CD4-positive, alpha-beta T cell (primary cell): ENCODE measurements at regions not wholly inside any gene's neighbourhood (a gene's known extent, or its start where the extent isn't known, plus 50 kb on each side); places are given as distances from the start of the nearest gene placed in this dataset.

Experiments
- ATAC-seq: fragments of 200-7000 bp; cut with Tn5 transposase; one replicate; pipeline ENCODE4 v1.10.0; 2022; ENCODE audit warnings: mild to moderate bottlenecking; ENCODE audit not compliant: poor library complexity
- CTCF ChIA-PET: fragments of 350-600 bp; sonication (Branson Sonifier 250); formaldehyde crosslinking; loops from one replicate; lab custom pipeline; 2021; ENCODE audit warnings: antibody characterized with exemption, inconsistent platforms; lab: Charles Lee
- POLR2A ChIA-PET: fragments of 350-600 bp; sonication (Branson Sonifier 250); formaldehyde crosslinking; loops from one replicate; lab custom pipeline; 2021; ENCODE audit warnings: antibody characterized with exemption, inconsistent platforms; lab: Charles Lee
- DNase-seq, 14 experiments: peaks; one replicate each; pipeline ENCODE4 v3.0.0-alpha.2; 2013 to 2020; ENCODE audit warnings: mixed read lengths in 2 of 14
- H3K27ac ChIP-seq, 2 donors: one replicate each; pipeline versions ENCODE4 v1.5.1 to v1.7.0; 2013; ENCODE audit warnings: low read length in 2 of 2, low read depth in 1 of 2, mild to moderate bottlenecking in 1 of 2
- H3K27me3 ChIP-seq, 2 experiments: 1 replicate in 1 of 2; 2 replicates in 1 of 2; pipeline versions ENCODE4 v1.6.1 to v1.7.0; 2013; ENCODE audit warnings: low read length in 2 of 2, control low read depth in 1 of 2, mild to moderate bottlenecking in 1 of 2, moderate library complexity in 1 of 2; ENCODE audit not compliant: insufficient read depth in 2 of 2, control insufficient read depth in 1 of 2
- H3K36me3 ChIP-seq: one replicate; pipeline ENCODE4 v1.6.1; 2013; ENCODE audit warnings: low read length, control low read depth; ENCODE audit not compliant: insufficient read depth
- H3K4me1 ChIP-seq: one replicate; pipeline ENCODE4 v1.6.1; 2013; ENCODE audit warnings: low read length, control low read depth; ENCODE audit not compliant: insufficient read depth
- H3K4me3 ChIP-seq: one replicate; pipeline ENCODE4 v1.5.1; 2013; ENCODE audit warnings: mild to moderate bottlenecking, low read length, moderate library complexity
- H3K9me3 ChIP-seq, 2 experiments: 1 replicate in 1 of 2; 2 replicates in 1 of 2; pipeline versions ENCODE4 v1.6.1 to v1.7.0; 2013; ENCODE audit warnings: low read length in 2 of 2, mild to moderate bottlenecking in 2 of 2, control low read depth in 1 of 2, moderate library complexity in 1 of 2; ENCODE audit not compliant: control insufficient read depth in 1 of 2, insufficient read depth in 1 of 2
- H3K27ac Mint-ChIP-seq: one replicate; pipeline ENCODE4 v1.8.0; 2020; ENCODE audit warnings: mixed read lengths
- H3K27me3 Mint-ChIP-seq: one replicate; pipeline ENCODE4 v1.8.0; 2021; ENCODE audit warnings: mixed read lengths
- H3K36me3 Mint-ChIP-seq: one replicate; pipeline ENCODE4 v1.8.0; 2021; ENCODE audit warnings: low read depth, mixed read lengths
- H3K4me1 Mint-ChIP-seq: one replicate; pipeline ENCODE4 v1.8.0; 2021; ENCODE audit warnings: low read depth, mixed read lengths
- H3K4me3 Mint-ChIP-seq: one replicate; pipeline ENCODE4 v1.8.0; 2020; ENCODE audit warnings: mild to moderate bottlenecking, mixed read lengths
- H3K9me3 Mint-ChIP-seq: one replicate; pipeline ENCODE4 v1.8.0; 2020; ENCODE audit warnings: mixed read lengths
- CTCF ChIP-seq: fragments of 200-600 bp; IDR thresholded peaks from one replicate; pipeline ENCODE4 v1.8.0; 2022; ENCODE audit warnings: antibody characterized with exemption, mild to moderate bottlenecking
- intact Hi-C, 2 experiments: fragments of 100-400 bp; cut with DNase I in 1 of 2; cut with micrococcal nuclease in 1 of 2; formaldehyde crosslinking; loops; one replicate each; pipeline versions ENCODE4 v1.15.1 to v1.9.0; 2023 to 2025; cut with DNase I, micrococcal nuclease

GRCh38 chr1:215484171-215484939, 82.7 kb upstream of the KCTD3 start:
- CTCF ChIA-PET, result no interaction called here
- H3K36me3 ChIP-seq, result no peaks in the 10 kb centered on the region
- DNase-seq (no peak), ATAC-seq (no peak)
- Mint-ChIP-seq H3K36me3 (no peaks in the 10 kb centered on the region), H3K4me1 (no peaks in the 10 kb centered on the region), H3K27ac (no peak overlapping the region), H3K4me3 (no peak overlapping the region), H3K27me3 (no peaks in the 10 kb centered on the region), H3K9me3 (no peaks in the 10 kb centered on the region)
- intact Hi-C loops, result no loop called here
- H3K9me3 ChIP-seq, result no peaks in the 10 kb centered on the region
- no peak overlapping the region for H3K4me3 ChIP-seq
- H3K27ac ChIP-seq, result no peak overlapping the region
- TF ChIP-seq CTCF, result no peak
- H3K4me1 ChIP-seq, result no peaks in the 10 kb centered on the region
- no peaks in the 10 kb centered on the region for H3K27me3 ChIP-seq
- POLR2A ChIA-PET, result no interaction called here

GRCh38 chr1:215487466-215487865, 79.6 kb upstream of the KCTD3 start:
- ChIA-PET POLR2A (no interaction called here), CTCF (no interaction called here)
- TF ChIP-seq CTCF, result no peak
- Histone ChIP-seq H3K9me3 (peaks cover 0 to 2% of the 10 kb centered on the region in 2 experiments), H3K27ac (no peak overlapping the region), H3K4me3 (no peak overlapping the region), H3K4me1 (no peaks in the 10 kb centered on the region), H3K36me3 (no peaks in the 10 kb centered on the region), H3K27me3 (no peaks in the 10 kb centered on the region)
- H3K9me3 Mint-ChIP-seq, result peaks cover 4% of the 10 kb centered on the region
- no peak for DNase-seq
- intact Hi-C loops, result no loop called here
- H3K4me3 Mint-ChIP-seq, result no peak overlapping the region
- H3K27ac Mint-ChIP-seq, result no peak overlapping the region
- no peaks in the 10 kb centered on the region for H3K27me3 Mint-ChIP-seq
- H3K36me3 Mint-ChIP-seq, result no peaks in the 10 kb centered on the region
- H3K4me1 Mint-ChIP-seq, result no peaks in the 10 kb centered on the region
- ATAC-seq, result no peak

GRCh38 chr1:215488850-215489249, 78.3 kb upstream of the KCTD3 start:
- intact Hi-C loops, result no loop called here
- CTCF ChIA-PET, result no interaction called here
- no peaks in the 10 kb centered on the region for H3K4me1 Mint-ChIP-seq
- no peaks in the 10 kb centered on the region for H3K4me1 ChIP-seq
- H3K4me3 Mint-ChIP-seq, result no peak overlapping the region
- POLR2A ChIA-PET, result no interaction called here
- peaks cover 0 to 3% of the 10 kb centered on the region in 2 experiments for H3K9me3 ChIP-seq
- peaks cover 8% of the 10 kb centered on the region for H3K9me3 Mint-ChIP-seq
- DNase-seq (no peak), ATAC-seq (no peak)
- H3K36me3 ChIP-seq, result no peaks in the 10 kb centered on the region
- H3K27ac ChIP-seq, result no peak overlapping the region
- no peaks in the 10 kb centered on the region for H3K36me3 Mint-ChIP-seq
- H3K4me3 ChIP-seq, result no peak overlapping the region
- no peak for TF ChIP-seq CTCF
- H3K27me3 Mint-ChIP-seq, result peaks cover 8% of the 10 kb centered on the region
- no peaks in the 10 kb centered on the region for H3K27me3 ChIP-seq
- no peak overlapping the region for H3K27ac Mint-ChIP-seq
